WTC11 (cell line): ENCODE measurements at regions not wholly inside any gene's neighbourhood (a gene's known extent, or its start where the extent isn't known, plus 50 kb on each side); places are given as distances from the start of the nearest gene placed in this dataset.

Source experiments
- ATAC-seq: fragments of 200-7000 bp; cut with Tn5 transposase; 2 replicates; pipeline ENCODE4 v1.10.0; 2021; ENCODE audit warnings: mild to moderate bottlenecking, moderate library complexity
- CTCF ChIA-PET: fragments of 300-600 bp; sonication (Branson Sonifier 250); formaldehyde crosslinking; loops from one replicate; lab custom pipeline; 2021; ENCODE audit warnings: antibody characterized with exemption; lab: Charles Lee
- POLR2A ChIA-PET: fragments of 350-600 bp; sonication (Branson Sonifier 250); formaldehyde crosslinking; loops from one replicate; lab custom pipeline; 2021; ENCODE audit warnings: antibody characterized with exemption; lab: Charles Lee
- DNase-seq: peaks from one replicate; pipeline ENCODE4 v3.0.0; 2021; ENCODE audit warnings: low spot score
- H3K27ac Mint-ChIP-seq: 2 replicates; pipeline ENCODE4 v1.8.0; 2021; ENCODE audit warnings: mixed read lengths
- H3K27me3 Mint-ChIP-seq: 2 replicates; pipeline ENCODE4 v1.8.0; 2021; ENCODE audit warnings: low read depth, mild to moderate bottlenecking, moderate library complexity, mixed read lengths
- H3K36me3 Mint-ChIP-seq: 2 replicates; pipeline ENCODE4 v1.8.0; 2021; ENCODE audit warnings: mixed read lengths
- H3K4me1 Mint-ChIP-seq: 2 replicates; pipeline ENCODE4 v1.8.0; 2022; ENCODE audit warnings: mixed read lengths
- H3K4me3 Mint-ChIP-seq: 2 replicates; pipeline ENCODE4 v1.8.0; 2021; ENCODE audit warnings: mild to moderate bottlenecking, moderate library complexity, mixed read lengths
- H3K9me3 Mint-ChIP-seq: 2 replicates; pipeline ENCODE4 v1.8.0; 2021; ENCODE audit warnings: mixed read lengths
- ATF2 ChIP-seq: sonication (generic); formaldehyde crosslinking; IDR thresholded peaks from 2 replicates; pipeline ENCODE4 v1.8.1; 2022; ENCODE audit warnings: low read depth, missing genetic modification reagents, borderline replicate concordance
- CREM ChIP-seq: sonication (generic); formaldehyde crosslinking; IDR thresholded peaks from 2 replicates; pipeline ENCODE4 v1.8.1; 2022; ENCODE audit warnings: mild to moderate bottlenecking, missing genetic modification reagents, moderate library complexity
- CTCF ChIP-seq: fragments of 200-600 bp; IDR thresholded peaks from 2 replicates; pipeline ENCODE4 v1.8.0; 2022; ENCODE audit warnings: antibody characterized with exemption
- GABPB1 ChIP-seq: sonication (generic); formaldehyde crosslinking; IDR thresholded peaks from 2 replicates; pipeline ENCODE4 v1.8.1; 2023; ENCODE audit warnings: mild to moderate bottlenecking, missing genetic modification reagents
- GTF2I ChIP-seq: fragments of 250-450 bp; sonication (Bioruptor Pico); conservative IDR thresholded peaks from 2 replicates; pipeline ENCODE4 v1.4.0; 2021; ENCODE audit warnings: mild to moderate bottlenecking
- NFATC4 ChIP-seq: fragments of 250-450 bp; sonication (Bioruptor Pico); IDR thresholded peaks from 2 replicates; pipeline ENCODE4 v1.9.0; 2021; ENCODE audit warnings: mild to moderate bottlenecking
- OVOL2 ChIP-seq: fragments of 250-450 bp; sonication (Bioruptor Pico); IDR thresholded peaks from 2 replicates; pipeline ENCODE4 v1.9.0; 2021; ENCODE audit warnings: mild to moderate bottlenecking, borderline replicate concordance
- SMAD4 ChIP-seq: sonication (generic); formaldehyde crosslinking; IDR thresholded peaks from 2 replicates; pipeline ENCODE4 v1.8.0; 2022; ENCODE audit warnings: mild to moderate bottlenecking, missing genetic modification reagents
- SOX15 ChIP-seq: fragments of 250-450 bp; sonication (Bioruptor Pico); IDR thresholded peaks from 2 replicates; pipeline ENCODE4 v1.9.0; 2021; ENCODE audit warnings: mild to moderate bottlenecking
- TCF7 ChIP-seq: sonication (generic); formaldehyde crosslinking; IDR thresholded peaks from 2 replicates; pipeline ENCODE4 v1.8.0; 2022; ENCODE audit warnings: mild to moderate bottlenecking, low read depth, missing genetic modification reagents, moderate library complexity
- ZBTB21 ChIP-seq: sonication (generic); formaldehyde crosslinking; IDR thresholded peaks from 2 replicates; pipeline ENCODE4 v1.8.1; 2023; ENCODE audit warnings: mild to moderate bottlenecking, missing genetic modification reagents, borderline replicate concordance
- ZMAT4 ChIP-seq: fragments of 250-450 bp; sonication (Bioruptor Pico); IDR thresholded peaks from 2 replicates; pipeline ENCODE4 v1.9.0; 2021; ENCODE audit warnings: mild to moderate bottlenecking
- ZNF423 ChIP-seq: fragments of 250-450 bp; sonication (Bioruptor Pico); IDR thresholded peaks from 2 replicates; pipeline ENCODE4 v2.1.2; 2022; ENCODE audit warnings: mild to moderate bottlenecking, moderate library complexity
- ZNF532 ChIP-seq: fragments of 250-450 bp; sonication (Bioruptor Pico); IDR thresholded peaks from 2 replicates; pipeline ENCODE4 v1.9.0; 2021; ENCODE audit warnings: mild to moderate bottlenecking, borderline replicate concordance
- TF ChIP-seq, protein P1 (sequence below): sonication (generic); formaldehyde crosslinking; IDR thresholded peaks from 2 replicates; pipeline ENCODE4 v1.8.0; 2022; ENCODE audit warnings: mild to moderate bottlenecking, missing genetic modification reagents
- TF ChIP-seq, protein P2 (sequence below): fragments of 250-450 bp; sonication (Bioruptor Pico); conservative IDR thresholded peaks from 2 replicates; pipeline ENCODE4 v1.9.0; 2021; ENCODE audit warnings: mild to moderate bottlenecking
- TF ChIP-seq, protein P3 (sequence below): sonication (generic); formaldehyde crosslinking; IDR thresholded peaks from 2 replicates; pipeline ENCODE4 v1.8.1; 2023; ENCODE audit warnings: mild to moderate bottlenecking, missing genetic modification reagents

GRCh38 chr5:120155873-120156272 is 308.2 kb upstream of the PRR16 start (continued):
- no peak for TF ChIP-seq ZNF532 (CRISPR knock-in tag)

DNA sequence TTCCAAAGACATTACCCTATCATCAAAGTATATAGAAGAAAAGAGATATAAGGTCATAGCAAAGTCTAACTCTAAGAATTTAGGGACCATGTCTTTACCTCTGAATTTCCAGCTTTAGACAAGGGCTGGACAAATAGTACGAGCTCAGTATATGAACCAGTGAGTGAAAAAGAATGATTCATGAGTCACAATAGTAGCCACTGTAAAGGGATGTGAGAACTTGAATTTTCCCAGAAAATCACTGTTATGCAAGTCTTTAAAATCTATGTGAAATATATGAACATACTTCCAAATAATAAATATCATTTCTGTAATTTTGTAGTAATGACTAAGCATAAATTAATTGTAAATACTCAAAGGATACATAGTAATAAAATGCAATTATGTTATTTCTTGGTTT is 305.9 kb upstream of the PRR16 start:
- Mint-ChIP-seq H3K36me3 (no peaks in the 10 kb centered on the region), H3K27me3 (no peaks in the 10 kb centered on the region), H3K27ac (no peak overlapping the region), H3K9me3 (no peaks in the 10 kb centered on the region), H3K4me3 (no peak overlapping the region), H3K4me1 (peaks cover 4% of the 10 kb centered on the region)
- no peak for ATAC-seq
- TF ChIP-seq CREM (CRISPR knock-in tag) (no peak), ATF2 (CRISPR knock-in tag) (no peak), SMAD4 (no peak), GTF2I (no peak), CTCF (no peak), OVOL2 (no peak), SOX15 (CRISPR knock-in tag) (no peak), TCF7 (CRISPR knock-in tag) (no peak), ZNF423 (no peak), GABPB1 (CRISPR knock-in tag) (no peak), ZMAT4 (CRISPR knock-in tag) (no peak), ZBTB21 (no peak), ZNF532 (CRISPR knock-in tag) (no peak), NFATC4 (CRISPR knock-in tag) (no peak)
- TF ChIP-seq, protein P1, sequence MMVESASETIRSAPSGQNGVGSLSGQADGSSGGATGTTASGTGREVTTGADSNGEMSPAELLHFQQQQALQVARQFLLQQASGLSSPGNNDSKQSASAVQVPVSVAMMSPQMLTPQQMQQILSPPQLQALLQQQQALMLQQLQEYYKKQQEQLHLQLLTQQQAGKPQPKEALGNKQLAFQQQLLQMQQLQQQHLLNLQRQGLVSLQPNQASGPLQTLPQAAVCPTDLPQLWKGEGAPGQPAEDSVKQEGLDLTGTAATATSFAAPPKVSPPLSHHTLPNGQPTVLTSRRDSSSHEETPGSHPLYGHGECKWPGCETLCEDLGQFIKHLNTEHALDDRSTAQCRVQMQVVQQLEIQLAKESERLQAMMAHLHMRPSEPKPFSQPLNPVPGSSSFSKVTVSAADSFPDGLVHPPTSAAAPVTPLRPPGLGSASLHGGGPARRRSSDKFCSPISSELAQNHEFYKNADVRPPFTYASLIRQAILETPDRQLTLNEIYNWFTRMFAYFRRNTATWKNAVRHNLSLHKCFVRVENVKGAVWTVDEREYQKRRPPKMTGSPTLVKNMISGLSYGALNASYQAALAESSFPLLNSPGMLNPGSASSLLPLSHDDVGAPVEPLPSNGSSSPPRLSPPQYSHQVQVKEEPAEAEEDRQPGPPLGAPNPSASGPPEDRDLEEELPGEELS (CRISPR knock-in tag), result no peak
- TF ChIP-seq, protein P2, sequence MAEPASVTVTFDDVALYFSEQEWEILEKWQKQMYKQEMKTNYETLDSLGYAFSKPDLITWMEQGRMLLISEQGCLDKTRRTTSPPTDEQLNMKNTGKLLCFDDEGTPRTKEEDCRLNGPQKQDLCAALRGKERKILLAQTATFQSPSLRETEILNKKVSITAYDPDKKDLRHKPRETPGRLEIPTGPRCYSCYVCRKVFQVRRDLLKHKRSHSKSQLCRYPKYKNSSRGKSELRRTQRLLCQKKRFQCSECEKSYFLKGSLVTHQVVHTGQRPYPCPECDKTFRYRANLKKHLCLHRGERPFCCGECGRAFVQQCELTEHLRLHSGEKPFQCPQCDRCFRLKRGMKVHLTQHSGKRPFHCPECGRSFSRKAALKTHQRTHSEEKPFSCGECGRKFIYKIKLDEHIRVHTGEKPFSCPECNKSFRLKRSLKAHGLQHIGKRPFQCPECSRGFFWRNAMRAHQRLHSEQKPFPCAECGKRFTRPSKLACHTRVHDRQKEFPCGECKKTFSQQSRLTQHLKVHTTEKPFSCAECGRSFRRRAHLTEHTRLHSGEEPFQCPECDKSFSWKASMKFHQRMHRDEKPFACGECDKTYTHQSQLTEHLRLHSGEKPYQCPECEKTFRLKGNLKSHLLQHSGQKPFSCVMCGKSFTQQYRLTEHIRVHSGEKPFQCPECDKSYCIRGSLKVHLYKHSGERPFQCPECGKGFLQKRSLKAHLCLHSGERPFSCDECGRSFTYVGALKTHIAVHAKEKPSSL, result no peak
- TF ChIP-seq, protein P3, sequence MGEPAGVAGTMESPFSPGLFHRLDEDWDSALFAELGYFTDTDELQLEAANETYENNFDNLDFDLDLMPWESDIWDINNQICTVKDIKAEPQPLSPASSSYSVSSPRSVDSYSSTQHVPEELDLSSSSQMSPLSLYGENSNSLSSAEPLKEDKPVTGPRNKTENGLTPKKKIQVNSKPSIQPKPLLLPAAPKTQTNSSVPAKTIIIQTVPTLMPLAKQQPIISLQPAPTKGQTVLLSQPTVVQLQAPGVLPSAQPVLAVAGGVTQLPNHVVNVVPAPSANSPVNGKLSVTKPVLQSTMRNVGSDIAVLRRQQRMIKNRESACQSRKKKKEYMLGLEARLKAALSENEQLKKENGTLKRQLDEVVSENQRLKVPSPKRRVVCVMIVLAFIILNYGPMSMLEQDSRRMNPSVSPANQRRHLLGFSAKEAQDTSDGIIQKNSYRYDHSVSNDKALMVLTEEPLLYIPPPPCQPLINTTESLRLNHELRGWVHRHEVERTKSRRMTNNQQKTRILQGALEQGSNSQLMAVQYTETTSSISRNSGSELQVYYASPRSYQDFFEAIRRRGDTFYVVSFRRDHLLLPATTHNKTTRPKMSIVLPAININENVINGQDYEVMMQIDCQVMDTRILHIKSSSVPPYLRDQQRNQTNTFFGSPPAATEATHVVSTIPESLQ (CRISPR knock-in tag), result no peak
- ChIA-PET POLR2A (no interaction called here), CTCF (no interaction called here)
- DNase-seq, result no peak
